GM21423 (cell line): ENCODE measurements at regions not wholly inside any gene's neighbourhood (a gene's known extent, or its start where the extent isn't known, plus 50 kb on each side); places are given as distances from the start of the nearest gene placed in this dataset.
A peak's percentile ranks its signal among the peaks of the same experiment; 100 is the strongest.

Source experiments
- ATAC-seq: cut with Tn5 transposase; IDR thresholded peaks from one replicate; pipeline ENCODE4 v1.9.1; 2021; ENCODE audit warnings: mild to moderate bottlenecking, moderate library complexity; ENCODE audit not compliant: unreplicated experiment

- ATAC-seq: no peak
Measured at GRCh38 chr11:11789735-11790369, 51.9 kb upstream of the USP47 start.

DNA sequence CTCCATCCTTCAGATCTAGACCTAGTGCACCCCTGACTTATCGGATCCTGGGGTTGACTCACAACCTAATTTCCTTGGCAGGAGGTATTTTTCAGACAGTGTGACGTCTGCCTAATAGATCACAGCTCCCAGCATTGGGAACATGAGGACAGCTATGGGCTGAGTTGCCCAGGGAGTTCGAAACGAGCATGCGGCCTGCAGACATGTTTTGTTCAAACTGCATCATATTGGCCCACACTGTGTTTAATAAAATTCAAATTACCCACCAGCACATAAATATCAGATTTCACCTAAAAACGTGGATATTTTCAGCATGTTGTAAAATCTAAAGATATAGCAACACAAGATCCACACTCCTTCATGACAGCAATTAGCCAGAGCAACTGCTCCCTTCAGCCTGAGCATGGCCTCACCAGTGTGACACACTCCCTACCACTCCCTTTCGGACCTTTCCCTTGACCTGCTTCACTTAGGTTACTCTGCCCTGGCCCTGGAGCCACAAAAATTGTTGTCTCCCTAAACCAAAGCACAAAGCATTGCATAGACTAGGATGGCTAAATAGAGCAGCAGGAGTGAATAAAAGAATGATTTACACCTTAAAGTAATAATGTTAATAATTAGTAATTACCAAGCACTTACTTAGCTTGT, 53.6 kb upstream of the USP47 start:
- ATAC-seq: no peak

DNA sequence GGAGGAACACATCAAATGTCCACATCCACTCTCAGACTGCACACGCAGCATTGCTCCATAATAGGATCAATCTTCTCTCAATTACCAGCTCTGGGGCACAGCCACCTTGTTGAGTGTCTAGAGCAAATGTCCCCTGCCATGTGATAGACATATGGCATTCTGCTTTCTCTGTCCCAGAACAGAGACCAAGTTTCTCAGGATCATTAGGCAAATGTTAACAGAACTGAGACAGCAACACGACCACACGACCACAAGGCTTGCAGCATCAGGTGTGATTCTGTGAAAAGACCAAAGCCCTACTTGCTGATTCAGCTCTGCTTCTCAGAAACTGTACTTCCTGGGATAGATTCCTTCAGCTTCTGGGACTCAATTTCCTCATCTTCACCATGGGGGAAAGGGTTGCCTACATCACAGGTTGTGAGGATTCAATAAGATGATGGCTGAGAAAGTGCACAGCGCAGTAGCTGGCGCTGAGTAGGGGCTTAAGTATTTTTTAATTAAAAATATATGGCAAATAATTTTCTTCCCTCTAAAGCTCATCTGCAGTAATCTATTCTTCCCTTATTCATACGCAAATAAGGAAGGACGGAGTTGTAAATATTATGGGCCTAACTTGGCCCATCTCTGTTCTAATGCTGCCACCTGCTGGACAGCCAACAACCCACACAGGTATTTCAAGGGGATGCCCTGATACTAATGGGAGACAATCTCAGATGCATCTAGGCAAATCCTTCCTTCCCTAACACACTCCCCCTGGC, 54.3 kb upstream of the USP47 start:
- ATAC-seq: peak; percentile 68

DNA sequence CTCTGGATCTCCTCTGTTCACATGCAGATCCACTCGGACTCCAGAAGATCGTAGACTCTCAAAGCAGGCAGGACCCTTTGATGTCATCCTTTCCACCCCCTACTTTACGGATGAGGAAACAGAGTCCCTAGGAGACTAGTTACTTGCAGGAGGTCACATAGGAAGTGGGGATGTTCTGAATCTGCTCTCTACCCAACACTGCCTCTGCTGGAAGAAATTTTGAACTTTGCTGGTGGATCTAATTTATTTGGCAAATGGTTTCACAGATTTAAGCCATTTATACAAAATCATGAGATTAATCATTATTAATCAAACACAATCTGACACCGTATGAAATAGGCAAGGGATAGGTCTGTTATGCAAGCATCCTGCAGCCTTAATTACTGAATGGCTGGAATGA, 55.0 kb upstream of the USP47 start:
- no peak for ATAC-seq

DNA sequence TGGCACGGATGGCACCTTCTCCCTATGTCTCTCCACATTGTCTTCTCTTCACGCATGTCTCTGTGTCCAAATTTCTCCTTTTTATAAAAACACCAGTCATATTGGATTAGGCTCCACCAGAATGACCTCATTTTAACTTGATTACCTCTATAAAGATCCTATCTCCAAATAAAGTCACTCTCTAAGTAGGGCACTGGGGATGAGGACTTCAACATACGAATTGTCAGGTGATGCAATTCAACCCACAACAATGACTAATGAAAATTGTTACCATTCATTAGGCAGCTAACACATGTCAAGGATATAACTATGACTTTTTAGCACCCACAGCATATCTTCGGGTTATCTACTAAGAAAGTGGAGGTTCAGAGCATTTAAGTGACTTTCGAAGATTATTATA, 55.5 kb upstream of the USP47 start:
- no peak for ATAC-seq

DNA sequence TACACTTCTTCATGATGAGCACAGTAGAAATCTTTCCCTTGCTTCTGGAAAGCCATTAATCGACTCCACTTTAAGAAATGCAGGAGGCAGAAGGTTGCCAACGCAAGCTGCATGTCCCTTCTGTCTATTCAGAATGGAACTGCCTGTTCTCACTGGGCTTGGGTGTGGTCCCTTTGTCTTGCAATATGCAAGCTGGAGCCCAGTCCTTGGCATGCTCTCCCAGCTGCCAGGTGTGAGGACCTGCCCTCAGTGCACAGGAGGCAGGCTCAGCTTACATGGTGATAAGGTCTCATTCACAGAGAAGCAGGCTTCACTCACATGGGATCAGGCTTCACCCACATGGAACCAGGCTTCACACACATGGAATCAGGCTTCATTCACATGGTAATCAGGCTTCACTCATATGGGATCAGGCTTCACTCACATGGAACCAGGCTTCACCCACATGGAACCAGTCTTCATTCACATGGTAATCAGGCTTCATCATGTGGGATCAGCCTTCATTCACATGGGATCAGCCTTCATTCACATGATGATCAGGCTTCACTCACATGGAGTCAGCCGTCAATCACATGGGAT, 59.2 kb upstream of the USP47 start:
- no peak for ATAC-seq

DNA sequence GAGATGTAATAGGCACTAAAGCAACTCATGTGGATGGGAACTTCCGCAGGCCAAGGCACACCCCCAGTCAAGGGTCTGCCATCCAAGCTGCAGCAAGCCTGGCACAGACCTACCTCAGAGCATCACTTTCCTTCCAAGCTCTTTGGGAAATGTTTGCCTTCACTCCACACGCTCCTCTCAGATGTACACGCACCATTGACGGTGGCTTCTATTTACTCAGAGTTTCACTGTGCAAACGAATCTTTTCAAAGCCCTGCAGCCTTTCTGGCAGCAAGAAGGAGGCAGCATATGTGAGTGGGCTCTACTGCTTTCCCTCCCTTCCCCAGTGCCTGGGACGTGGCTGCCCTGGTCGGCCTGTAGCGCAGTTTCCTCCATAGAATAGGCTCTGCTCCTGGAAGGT, 60.9 kb upstream of the USP47 start:
- no peak for ATAC-seq

DNA sequence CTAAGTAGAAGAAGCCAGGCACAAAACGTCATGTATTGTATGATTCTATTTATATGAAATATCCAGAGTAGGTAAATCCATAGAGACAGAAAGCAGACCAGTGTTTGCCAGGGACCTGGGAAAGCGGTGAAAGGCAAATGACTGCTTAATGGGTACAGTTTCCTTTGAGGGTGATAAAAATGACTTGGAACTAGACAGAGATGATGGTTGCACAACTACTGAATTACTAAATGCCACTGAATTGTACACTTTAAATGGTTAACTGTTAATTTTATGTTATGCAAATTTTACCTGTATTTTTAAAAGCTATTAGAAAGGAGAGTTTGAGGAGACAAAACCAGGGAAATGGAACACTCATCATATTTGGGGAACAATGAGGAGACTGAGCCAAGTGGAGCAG, 61.8 kb upstream of the USP47 start:
- ATAC-seq: no peak

DNA sequence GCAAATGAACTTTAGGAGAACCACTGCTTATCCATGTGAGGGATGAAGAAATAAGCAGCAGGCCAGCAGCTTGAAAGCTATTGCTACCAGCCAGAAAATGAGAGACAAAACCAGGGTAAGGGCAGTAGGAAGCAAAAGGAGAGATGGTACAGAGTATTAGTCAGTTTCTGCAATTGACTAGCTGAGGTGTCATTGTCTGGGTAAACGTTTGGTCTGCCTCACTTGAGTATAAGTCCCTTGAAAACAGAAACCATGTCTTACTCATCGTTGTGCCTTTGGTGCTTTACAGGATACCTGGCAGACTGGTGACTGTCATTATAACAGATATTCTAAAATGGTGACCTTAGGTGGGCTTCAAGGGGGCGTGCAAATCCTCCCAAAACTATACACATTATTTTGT, 63.9 kb upstream of the USP47 start:
- ATAC-seq: no peak

DNA sequence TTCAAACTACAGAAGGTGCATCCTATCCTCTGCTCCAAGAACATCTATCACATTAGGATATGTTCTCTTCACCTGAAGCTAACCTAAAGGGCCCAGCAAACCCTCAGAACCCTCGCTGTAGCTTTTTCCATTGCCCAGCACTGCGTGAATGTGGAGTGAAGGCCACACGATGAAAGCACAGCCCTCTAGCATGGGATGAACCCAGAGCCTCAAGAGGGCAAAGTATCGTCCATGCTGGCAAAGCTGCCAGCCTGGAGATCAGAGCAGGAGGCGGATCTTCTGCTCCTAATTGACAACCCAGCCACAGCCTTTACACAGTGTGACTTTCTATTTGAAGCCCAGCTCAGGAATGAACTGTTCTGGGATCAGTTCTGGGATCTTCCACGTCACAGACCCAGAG, 65.1 kb upstream of the USP47 start:
- ATAC-seq: no peak

DNA sequence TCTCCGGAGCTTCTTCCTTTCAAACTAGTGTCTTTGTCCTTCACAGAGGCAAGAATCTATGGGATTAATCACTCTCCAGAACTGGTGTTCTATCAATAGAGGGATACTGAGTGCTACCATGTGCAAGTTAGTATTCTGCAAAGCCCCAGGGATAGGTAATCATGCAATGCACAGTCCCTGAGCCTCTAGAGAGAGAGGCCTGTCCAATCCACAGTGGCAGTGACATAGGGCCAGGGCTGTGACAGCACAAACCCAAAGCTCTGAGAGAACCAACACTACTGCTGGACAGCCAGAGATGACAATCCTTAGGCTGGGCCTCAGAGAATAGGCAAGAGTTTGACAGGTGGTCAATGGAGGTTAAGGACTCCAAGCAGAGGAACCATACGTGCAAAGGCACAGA, 66.8 kb upstream of the USP47 start:
- ATAC-seq: no peak

DNA sequence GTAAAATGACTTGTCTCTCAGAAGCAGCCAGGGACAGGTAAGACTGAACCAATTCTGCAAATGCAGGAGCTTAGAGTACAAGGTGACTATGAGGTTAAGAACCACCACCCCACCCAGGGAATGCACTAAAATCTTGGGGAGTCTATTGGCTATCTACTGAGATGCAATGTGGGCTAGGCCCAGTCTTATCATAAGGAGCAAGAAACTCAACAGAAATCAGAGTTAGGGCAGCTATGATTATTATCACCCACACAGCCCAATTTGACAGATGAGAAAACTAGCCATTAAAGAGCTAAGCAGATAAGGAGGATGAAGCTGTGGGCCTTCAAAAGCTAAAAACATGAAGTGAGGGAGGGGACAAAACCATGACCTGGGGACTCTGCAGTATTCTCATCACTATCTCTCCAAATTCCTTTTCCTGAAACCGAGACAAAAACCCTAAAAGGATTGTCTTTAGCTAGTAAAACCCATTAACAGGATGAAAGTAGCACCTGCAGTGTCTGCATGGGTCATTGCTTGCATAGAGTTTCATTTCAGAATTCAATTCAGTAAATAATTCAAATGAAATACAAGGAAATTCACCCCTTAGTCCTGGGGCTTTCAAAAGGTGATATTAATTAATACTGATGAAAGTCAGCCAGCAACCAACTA, 68.8 kb upstream of the USP47 start:
- ATAC-seq: no peak

GRCh38 chr11:11770921-11771486, 70.8 kb upstream of the USP47 start:
- ATAC-seq: no peak

- ATAC-seq: no peak
Measured at GRCh38 chr11:11770296-11770695, 71.5 kb upstream of the USP47 start.

DNA sequence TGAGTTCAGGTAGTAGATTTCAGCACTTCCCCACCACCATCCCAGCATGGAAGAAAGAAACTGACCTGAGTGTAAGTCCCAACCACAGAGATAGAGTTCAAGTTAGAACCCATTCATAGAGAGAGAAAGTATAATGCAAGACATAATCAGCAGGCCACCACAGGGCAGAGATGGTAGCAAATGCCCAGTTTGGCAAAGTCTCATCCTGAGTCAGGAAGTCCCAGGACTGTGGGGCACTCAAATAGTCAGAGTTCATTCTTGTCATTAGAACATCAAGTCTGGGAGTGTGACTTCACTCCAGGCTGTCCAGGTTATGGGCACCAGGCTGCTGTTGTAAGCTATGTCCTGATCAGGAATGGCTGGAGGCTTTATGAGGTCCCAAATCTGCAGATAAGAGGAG, 72.0 kb upstream of the USP47 start:
- no peak for ATAC-seq

GRCh38 chr11:11769362-11769761, 72.4 kb upstream of the USP47 start:
- no peak for ATAC-seq

DNA sequence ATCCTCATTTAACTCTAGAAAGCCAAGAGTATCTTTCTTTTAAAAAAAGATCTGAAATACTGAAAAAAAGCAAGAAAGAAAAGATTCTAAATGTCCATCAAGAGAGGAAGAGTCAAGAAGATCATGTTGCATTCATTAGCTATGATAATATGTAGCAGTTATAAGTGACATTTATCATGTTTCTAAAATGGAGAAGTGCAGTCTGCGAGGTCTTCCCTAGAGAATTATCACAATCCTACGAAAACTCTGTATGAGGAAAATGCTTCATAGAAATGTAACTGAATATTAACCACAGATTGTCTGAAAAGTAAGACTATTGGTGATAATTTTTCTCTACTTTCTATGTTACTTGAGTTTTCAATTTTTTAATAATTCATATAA, 77.4 kb upstream of the USP47 start:
- ATAC-seq: no peak

DNA sequence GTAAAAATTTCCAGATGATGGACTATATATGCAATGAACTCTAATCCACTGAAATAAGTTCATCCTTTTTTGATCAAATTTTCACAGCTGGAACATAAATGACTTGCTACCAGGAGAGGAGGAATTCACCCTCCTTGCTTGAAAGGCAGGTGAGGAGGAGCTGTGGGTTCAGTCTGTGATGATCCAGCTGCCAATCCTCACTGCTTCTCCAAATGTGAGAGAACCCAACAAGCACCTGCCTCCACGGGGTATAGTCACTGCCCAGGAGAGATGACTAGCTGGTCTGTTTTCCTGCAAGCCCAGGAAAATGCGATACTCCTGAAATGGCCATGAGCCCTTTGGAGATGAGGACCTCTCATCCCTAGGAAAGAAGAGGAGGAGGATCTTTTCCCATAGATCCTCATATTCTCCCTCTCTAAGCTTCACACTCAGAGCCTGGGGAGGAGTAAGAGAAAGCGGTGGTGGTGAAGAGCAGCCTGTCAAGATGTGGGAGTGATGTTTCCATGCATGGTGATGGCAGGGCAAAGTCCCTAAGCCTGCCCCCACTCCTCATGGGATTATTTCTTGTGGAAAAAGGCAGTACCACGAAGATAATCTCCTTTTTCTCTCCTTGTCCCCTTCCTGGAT, 77.9 kb upstream of the USP47 start:
- no peak for ATAC-seq

- no peak for ATAC-seq
Measured at GRCh38 chr11:11760838-11761237, 80.9 kb upstream of the USP47 start.

- no peak for ATAC-seq
Measured at GRCh38 chr11:11758603-11759196, 83.1 kb upstream of the USP47 start.
